ENCODE measurements at regions not wholly inside any gene's neighbourhood (a gene's known extent, or its start where the extent isn't known, plus 50 kb on each side); places are given as distances from the start of the nearest gene placed in this dataset.

- Histone ChIP-seq H3K27ac (ENCODE audit: low read depth, low read length) (no peak overlapping the region), H3K4me2 (ENCODE audit: low read length) (no peak overlapping the region), H3K9me3 (ENCODE audit: insufficient read depth, low read depth, low read length) (no peaks in the 10 kb centered on the region), H3K36me3 (ENCODE audit: insufficient read depth, low read length) (no peaks in the 10 kb centered on the region), H3K4me1 (ENCODE audit: insufficient read depth, low read length) (peaks cover 76% of the 10 kb centered on the region), H3K79me2 (ENCODE audit: insufficient read depth, low read length) (no peaks in the 10 kb centered on the region), H4K20me1 (ENCODE audit: insufficient read depth, low read length) (no peaks in the 10 kb centered on the region), H2AFZ (ENCODE audit: low read depth, low read length) (no peak overlapping the region), H3K27me3 (ENCODE audit: insufficient read depth, low read length) (no peaks in the 10 kb centered on the region), H3K9ac (ENCODE audit: low read length) (no peak overlapping the region), H3K4me3 (ENCODE audit: insufficient read depth, low read depth, low read length) (no peak overlapping the region)
- Mint-ChIP-seq H3K9me3 (ENCODE audit: unreplicated experiment) (peaks cover 1% of the 10 kb centered on the region), H3K27me3 (ENCODE audit: low read depth, unreplicated experiment) (no peaks in the 10 kb centered on the region), H3K4me1 (ENCODE audit: low read depth, unreplicated experiment) (peaks cover 72% of the 10 kb centered on the region), H3K36me3 (ENCODE audit: low read depth, unreplicated experiment) (no peaks in the 10 kb centered on the region), H3K27ac (ENCODE audit: unreplicated experiment) (no peak overlapping the region), H3K4me3 (ENCODE audit: unreplicated experiment) (no peak overlapping the region)
- FAIRE-seq (peak; percentile 43), DNase-seq (ENCODE audit: low read depth) (no peak)
- TF ChIP-seq EZH2 (IDR thresholded peaks at IDR 0.05; ENCODE audit: insufficient read depth, low read length) (no peak), CTCF (IDR thresholded peaks at IDR 0.05; ENCODE audit: insufficient read depth, low read depth, low read length) (no peak)
Observed at GRCh38 chr2:37779139-37779538, 107.7 kb upstream of the CDC42EP3 start.

GRCh38 chr2:37779611-37780386, 108.4 kb upstream of the CDC42EP3 start:
- H3K27ac ChIP-seq (ENCODE audit: low read depth, low read length), result peak overlapping the region; percentile 78
- H4K20me1 ChIP-seq (ENCODE audit: insufficient read depth, low read length), result no peaks in the 10 kb centered on the region
- H3K27me3 ChIP-seq (ENCODE audit: insufficient read depth, low read length), result no peaks in the 10 kb centered on the region
- H3K79me2 ChIP-seq (ENCODE audit: insufficient read depth, low read length), result no peaks in the 10 kb centered on the region
- H3K36me3 ChIP-seq (ENCODE audit: insufficient read depth, low read length), result no peaks in the 10 kb centered on the region
- TF ChIP-seq CTCF (IDR thresholded peaks at IDR 0.05; ENCODE audit: insufficient read depth, low read depth, low read length) (no peak), EZH2 (IDR thresholded peaks at IDR 0.05; ENCODE audit: insufficient read depth, low read length) (no peak)
- no peak overlapping the region for H2AFZ ChIP-seq (ENCODE audit: low read depth, low read length)
- Mint-ChIP-seq H3K27me3 (ENCODE audit: low read depth, unreplicated experiment) (no peaks in the 10 kb centered on the region), H3K9me3 (ENCODE audit: unreplicated experiment) (peaks cover 1% of the 10 kb centered on the region), H3K27ac (ENCODE audit: unreplicated experiment) (peak overlapping the region; percentile 91), H3K36me3 (ENCODE audit: low read depth, unreplicated experiment) (no peaks in the 10 kb centered on the region), H3K4me1 (ENCODE audit: low read depth, unreplicated experiment) (peaks cover 70% of the 10 kb centered on the region), H3K4me3 (ENCODE audit: unreplicated experiment) (no peak overlapping the region)
- no peak overlapping the region for H3K4me3 ChIP-seq (ENCODE audit: insufficient read depth, low read depth, low read length)
- H3K4me1 ChIP-seq (ENCODE audit: insufficient read depth, low read length), result peaks cover 70% of the 10 kb centered on the region
- DNase-seq (ENCODE audit: low read depth) (no peak), FAIRE-seq (no peak)
- H3K9ac ChIP-seq (ENCODE audit: low read length), result peak overlapping the region; percentile 49
- H3K4me2 ChIP-seq (ENCODE audit: low read length), result peak overlapping the region; percentile 65
- no peaks in the 10 kb centered on the region for H3K9me3 ChIP-seq (ENCODE audit: insufficient read depth, low read depth, low read length)

- H3K4me3 Mint-ChIP-seq (ENCODE audit: unreplicated experiment), result no peak overlapping the region
- peak overlapping the region; percentile 91 for H3K27ac Mint-ChIP-seq (ENCODE audit: unreplicated experiment)
- peaks cover 64% of the 10 kb centered on the region for H3K4me1 ChIP-seq (ENCODE audit: insufficient read depth, low read length)
- peaks cover 68% of the 10 kb centered on the region for H3K4me1 Mint-ChIP-seq (ENCODE audit: low read depth, unreplicated experiment)
- no peaks in the 10 kb centered on the region for H4K20me1 ChIP-seq (ENCODE audit: insufficient read depth, low read length)
- no peak for FAIRE-seq
- peak overlapping the region; percentile 78 for H3K27ac ChIP-seq (ENCODE audit: low read depth, low read length)
- H3K36me3 ChIP-seq (ENCODE audit: insufficient read depth, low read length), result no peaks in the 10 kb centered on the region
- H3K27me3 Mint-ChIP-seq (ENCODE audit: low read depth, unreplicated experiment), result no peaks in the 10 kb centered on the region
- peak overlapping the region; percentile 65 for H3K4me2 ChIP-seq (ENCODE audit: low read length)
- peaks cover 1% of the 10 kb centered on the region for H3K9me3 Mint-ChIP-seq (ENCODE audit: unreplicated experiment)
- H3K36me3 Mint-ChIP-seq (ENCODE audit: low read depth, unreplicated experiment), result no peaks in the 10 kb centered on the region
- H3K27me3 ChIP-seq (ENCODE audit: insufficient read depth, low read length), result no peaks in the 10 kb centered on the region
- H3K9me3 ChIP-seq (ENCODE audit: insufficient read depth, low read depth, low read length), result no peaks in the 10 kb centered on the region
- TF ChIP-seq EZH2 (IDR thresholded peaks at IDR 0.05; ENCODE audit: insufficient read depth, low read length), result no peak
- no peak for TF ChIP-seq CTCF (IDR thresholded peaks at IDR 0.05; ENCODE audit: insufficient read depth, low read depth, low read length)
- H3K79me2 ChIP-seq (ENCODE audit: insufficient read depth, low read length), result no peaks in the 10 kb centered on the region
- peak; percentile 74 for DNase-seq (ENCODE audit: low read depth)
- H2AFZ ChIP-seq (ENCODE audit: low read depth, low read length), result no peak overlapping the region
- H3K4me3 ChIP-seq (ENCODE audit: insufficient read depth, low read depth, low read length), result no peak overlapping the region
- peak overlapping the region; percentile 49 for H3K9ac ChIP-seq (ENCODE audit: low read length)
Observed at GRCh38 chr2:37780387-37780676, 108.9 kb upstream of the CDC42EP3 start.
